HG03139 (cell line): ENCODE measurements at regions not wholly inside any gene's neighbourhood (a gene's known extent, or its start where the extent isn't known, plus 50 kb on each side); places are given as distances from the start of the nearest gene placed in this dataset.

ENCODE experiments used
- ATAC-seq: cut with Tn5 transposase; IDR thresholded peaks from one replicate; pipeline ENCODE4 v1.9.1; 2021; ENCODE audit not compliant: unreplicated experiment

GRCh38 chr9:86765746-86766430, 181.4 kb downstream of the GAS1 start:
- ATAC-seq, result no peak

DNA sequence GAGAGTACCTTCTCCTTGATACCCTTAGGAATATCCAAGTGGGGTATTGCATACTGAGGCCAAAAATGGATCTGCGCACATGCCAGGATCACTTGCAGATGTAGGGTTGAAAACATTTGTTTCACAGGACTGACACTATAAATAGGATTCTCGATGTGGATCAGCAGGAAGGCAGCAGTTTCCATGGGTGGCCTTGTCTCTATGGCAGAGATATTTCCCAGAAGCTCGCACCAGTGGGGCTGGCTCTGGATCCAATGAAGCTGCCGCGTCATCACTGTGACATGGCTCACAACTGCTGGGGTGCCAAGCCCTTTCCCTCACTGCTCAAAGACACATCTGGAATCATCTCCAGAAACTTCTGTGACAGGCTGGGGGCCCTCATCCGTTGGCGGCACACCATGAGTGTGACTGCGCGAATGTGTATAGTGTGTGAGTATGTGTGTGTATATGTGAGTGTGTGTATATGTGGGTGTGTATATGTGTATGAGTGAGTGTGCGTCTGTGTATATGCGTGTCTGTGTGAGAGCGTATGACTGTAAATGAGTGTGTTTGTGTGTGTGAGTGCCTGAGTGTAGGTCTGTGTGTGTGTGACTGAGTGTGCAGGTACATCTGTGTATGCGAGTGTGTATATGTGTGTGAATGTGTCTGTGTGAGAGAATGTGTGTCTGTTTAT, 182.5 kb downstream of the GAS1 start:
- ATAC-seq, result no peak

DNA sequence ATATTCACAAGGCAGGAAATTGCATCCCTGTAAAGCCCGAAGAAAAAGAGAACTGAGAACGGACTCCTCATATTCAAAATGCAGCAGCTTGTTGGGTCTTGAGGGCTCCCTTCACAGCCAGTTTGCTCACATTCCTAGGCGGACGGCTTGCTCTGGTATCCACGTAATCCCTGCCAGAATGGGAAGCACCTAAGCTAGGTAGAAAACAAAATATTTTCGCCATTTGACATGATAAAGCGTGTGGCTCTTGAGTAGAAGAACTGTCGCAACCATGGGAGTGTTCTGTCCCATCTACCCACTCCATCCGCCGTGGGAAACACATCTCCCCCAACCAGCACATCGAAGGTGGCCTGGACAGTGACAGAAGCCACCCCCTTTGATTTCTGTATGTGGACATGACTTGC, 183.1 kb downstream of the GAS1 start:
- ATAC-seq, result no peak

DNA sequence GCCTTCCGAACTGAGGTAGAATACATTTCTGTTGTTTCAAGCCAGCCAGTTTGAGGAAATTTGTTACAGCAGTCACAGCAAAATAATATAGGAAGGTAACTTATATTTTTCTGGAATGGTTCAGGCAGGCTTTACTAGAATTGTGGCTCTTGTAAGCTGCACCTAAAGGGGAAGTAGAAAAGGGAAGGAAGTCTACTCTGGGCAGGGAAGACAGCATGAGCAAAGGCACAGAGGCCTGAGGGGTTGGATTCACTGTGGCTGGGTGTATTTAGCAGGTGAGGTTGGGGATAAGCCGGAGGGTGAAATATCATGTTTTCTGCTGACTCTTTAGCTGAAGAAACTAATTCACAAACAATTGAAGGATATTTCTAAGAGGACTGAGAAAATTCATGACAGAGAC, 183.5 kb downstream of the GAS1 start:
- no peak for ATAC-seq

DNA sequence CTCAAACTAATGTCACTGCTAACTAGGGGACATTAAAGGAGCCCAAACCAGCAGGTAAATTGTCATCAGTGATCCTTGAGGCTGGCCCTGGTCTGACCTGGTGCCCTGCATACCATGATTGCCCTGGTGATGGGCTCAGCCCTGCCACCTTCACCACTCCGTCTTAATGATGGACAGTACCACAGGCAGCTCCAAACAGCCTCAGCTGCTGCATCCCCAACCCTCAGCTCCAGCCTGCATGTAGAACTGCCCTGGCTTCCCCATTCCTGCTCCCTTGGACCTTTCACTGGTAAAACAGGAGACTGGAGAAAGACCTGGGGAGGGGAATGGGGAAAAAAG, 190.0 kb downstream of the GAS1 start:
- ATAC-seq, result no peak

DNA sequence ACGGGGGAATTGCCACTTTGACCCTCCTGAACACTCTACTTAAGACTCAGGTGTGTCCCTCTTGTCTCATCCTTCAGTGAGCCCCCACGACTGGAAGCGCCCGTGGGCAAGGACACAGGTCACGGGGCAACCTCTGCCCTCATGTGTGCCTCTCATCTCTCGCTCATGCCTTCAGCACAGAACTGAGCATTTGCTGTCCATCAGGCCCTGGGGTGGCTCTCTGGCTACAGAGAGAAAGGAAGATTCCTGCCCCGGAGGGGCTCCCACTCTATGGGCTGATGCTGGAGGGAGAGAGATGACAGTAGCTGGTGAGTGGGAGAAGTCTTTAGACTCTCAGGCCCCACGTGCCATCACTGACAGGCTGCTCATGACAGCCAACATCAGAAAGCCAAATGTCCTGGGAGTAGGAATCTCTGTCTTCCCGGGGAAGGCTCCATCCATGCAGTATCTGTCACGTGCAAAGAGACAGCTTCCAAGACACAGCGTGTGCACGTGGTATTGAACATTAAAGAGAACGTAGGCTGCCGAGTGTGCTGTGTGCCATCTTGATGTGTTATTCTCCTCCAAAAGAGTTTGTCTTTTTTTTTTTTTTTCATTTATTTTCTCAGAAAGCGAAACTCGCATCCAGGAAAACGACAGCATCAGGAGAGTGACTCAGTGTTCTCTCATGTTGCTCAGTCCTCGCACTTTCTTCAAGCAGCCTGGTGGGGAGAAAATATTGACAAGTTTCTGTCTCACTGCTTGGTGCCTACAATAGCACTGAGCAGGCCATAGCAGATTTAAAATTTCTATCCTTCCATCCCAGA, 190.5 kb downstream of the GAS1 start:
- ATAC-seq, result no peak

- no peak for ATAC-seq
Measured at GRCh38 chr9:86755561-86755941, 191.8 kb downstream of the GAS1 start.

DNA sequence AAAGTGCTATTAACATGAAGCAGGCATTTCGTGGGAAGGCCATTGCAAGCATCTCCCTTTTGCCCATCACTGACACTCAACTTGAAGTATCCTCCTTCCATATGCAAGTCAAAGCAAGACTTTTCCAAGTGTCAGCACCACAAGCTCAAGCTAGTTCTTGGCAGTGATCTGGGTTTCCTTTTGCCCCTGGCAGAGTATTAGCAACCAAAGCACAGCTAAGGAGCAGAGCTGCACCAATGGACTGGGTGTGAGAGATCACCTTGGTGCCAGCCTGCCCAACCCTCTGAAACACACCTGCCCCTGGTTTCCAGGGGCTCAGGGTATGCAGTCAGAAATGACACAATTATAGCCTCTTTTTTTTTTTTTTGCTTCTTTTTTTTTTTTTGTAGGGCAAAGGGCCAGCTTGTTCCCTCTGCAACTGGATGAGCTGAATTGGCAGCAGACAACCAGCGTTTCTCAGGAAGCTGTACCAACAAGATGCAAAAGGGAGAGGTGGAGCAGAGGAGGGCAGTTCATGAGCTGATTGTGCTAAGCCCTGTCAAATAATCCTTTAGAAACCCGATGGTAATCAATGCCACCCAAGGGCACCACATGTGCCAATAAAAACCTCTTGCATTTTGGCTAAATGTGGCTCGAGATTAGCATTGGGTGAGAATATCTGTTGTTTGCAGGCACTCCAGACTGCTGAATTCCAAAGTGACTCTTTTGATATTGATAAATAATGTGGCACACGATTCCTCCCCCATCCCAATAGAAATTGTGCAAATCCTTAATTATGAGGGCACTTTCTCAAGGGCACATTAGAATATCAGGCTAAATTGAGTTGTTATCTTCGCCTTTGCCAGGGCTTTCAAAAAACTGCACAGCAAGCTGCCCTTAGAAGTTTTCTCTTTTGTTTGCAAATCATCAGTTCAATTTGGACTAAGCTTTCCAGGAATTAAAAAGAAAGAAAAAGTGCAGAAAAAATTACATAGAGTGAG, 192.4 kb downstream of the GAS1 start:
- no peak for ATAC-seq

DNA sequence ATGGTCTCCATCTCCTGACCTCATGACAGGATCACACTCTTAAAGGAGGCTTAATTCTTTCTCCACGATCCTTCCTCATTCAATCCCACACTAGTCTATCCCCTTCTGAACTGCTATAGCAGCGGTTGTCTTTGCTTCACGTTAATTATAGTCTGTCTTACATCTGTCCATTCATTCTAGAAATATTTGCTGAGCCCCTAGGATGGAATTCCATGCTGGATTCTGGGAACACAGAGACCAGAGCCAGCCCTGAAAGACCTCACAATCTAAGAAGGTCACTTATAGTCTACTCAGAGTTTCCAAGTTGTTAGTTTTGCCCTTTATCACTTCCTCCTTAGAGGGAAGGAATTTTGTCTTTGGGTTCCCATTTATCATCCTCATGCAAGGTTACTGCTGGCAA, 193.5 kb downstream of the GAS1 start:
- ATAC-seq, result no peak

DNA sequence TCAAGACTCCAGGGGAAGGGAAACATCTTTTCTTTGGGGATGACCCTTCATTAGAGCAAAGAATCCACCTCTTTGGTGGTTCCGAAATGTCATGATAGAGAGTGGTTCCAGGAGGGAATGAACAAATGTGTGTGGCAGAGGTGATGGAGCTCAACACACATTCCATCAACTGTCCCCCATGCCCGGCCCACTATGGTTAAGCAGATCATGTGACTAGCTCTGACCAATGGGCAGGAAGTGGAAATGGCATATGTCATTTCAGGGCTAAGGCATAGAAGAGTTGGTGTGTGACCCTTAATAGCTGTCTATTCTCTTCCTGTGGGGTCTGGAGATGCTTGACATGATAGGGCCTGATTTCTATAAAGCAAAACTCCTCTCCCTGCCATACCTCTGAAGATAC, 194.6 kb downstream of the GAS1 start:
- no peak for ATAC-seq

- no peak for ATAC-seq
Measured at GRCh38 chr9:86751956-86752355, 195.3 kb downstream of the GAS1 start.

- ATAC-seq, result no peak
Measured at GRCh38 chr9:86751207-86751606, 196.1 kb downstream of the GAS1 start.

DNA sequence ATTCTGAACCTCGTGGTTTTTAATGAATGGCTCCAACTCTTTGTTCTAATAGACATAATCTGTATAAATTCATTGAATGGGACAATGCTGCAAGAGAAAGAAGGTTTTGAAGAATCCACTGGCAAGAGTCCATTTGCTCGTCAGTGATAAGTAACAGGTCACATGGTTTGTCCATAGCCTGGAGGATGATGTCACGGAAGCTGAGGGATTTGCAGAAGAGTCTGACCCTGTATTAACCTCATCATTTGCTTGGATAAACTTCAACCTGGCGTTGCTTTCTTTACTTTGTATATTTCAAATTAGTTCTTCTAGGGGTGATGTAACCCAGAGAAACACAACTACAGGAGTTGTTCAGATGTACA, 197.4 kb downstream of the GAS1 start:
- no peak for ATAC-seq

- ATAC-seq, result no peak
Measured at GRCh38 chr9:86749161-86749893, 198.0 kb downstream of the GAS1 start.

DNA sequence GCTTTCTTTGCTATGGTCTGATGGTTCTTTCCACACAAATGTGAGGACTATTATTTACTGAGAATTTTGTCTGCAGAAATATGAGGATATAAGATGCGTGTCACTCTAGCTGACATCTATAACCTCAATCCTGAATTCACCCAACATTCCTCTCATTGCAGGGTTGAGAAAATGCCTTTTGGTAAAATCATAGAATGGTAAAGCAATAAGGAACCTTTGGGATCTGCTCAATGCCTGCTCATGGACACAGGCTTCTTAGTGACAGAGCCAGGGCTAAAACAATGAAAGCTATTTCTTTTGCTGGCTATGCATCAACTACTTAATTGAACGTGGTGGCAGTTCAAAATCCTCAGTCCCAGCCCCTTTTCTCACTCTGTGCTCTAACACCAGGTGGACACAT, 199.6 kb downstream of the GAS1 start:
- ATAC-seq, result no peak

GRCh38 chr9:86741311-86742208, 205.7 kb downstream of the GAS1 start:
- no peak for ATAC-seq

DNA sequence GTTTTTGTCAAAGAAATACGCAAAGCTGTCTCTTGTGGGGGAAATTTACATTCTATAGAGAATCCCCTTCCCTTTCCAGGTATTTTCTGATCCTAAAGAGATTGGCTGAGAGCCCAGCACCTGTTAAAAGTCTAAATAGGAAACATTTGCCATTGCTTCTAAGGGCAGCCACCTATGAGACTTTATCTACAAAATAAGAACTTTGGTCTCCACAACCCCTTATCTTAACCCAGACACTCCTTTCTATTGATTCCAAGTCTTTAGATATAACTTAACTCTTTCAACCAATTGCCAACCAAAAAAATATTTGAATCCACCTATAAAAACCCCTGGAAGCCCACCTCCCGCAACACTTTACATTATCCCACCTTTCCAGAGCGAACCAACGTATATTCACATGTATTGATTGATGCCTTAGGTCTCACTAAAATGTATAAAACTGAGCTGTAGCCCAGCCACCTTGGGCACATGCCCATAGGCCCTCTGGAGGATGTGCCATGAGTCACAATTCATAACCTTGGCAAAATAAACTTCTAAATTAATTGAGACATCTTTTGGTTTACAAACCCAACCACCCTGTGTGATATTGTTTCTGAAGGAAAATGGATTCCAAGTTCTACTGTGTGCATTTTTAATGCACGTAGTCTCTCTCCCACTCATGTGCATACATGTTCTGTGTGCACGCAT, 211.4 kb downstream of the GAS1 start:
- ATAC-seq, result no peak

GRCh38 chr9:86734771-86735170, 212.5 kb downstream of the GAS1 start:
- ATAC-seq, result no peak

- no peak for ATAC-seq
Measured at GRCh38 chr9:86733929-86734328, 213.4 kb downstream of the GAS1 start.
